HTR-8/SVneo (cell line): ENCODE measurements at regions not wholly inside any gene's neighbourhood (a gene's known extent, or its start where the extent isn't known, plus 50 kb on each side); places are given as distances from the start of the nearest gene placed in this dataset.
"Not testable (repeated sequence)": the region's sequence is repeated elsewhere in the genome, so short reads cannot be mapped to it uniquely, and the experiment has no call there.

ENCODE experiments used
- DNase-seq: peaks from one replicate; pipeline ENCODE4 v3.0.0; 2011; ENCODE audit warnings: low spot score, mixed read lengths; ENCODE audit not compliant: insufficient read length
- FAIRE-seq: peaks from 2 replicates; lab custom pipeline; 2011; peaks lifted over from hg19 to GRCh38; lab: Jason Lieb, UNC

DNA sequence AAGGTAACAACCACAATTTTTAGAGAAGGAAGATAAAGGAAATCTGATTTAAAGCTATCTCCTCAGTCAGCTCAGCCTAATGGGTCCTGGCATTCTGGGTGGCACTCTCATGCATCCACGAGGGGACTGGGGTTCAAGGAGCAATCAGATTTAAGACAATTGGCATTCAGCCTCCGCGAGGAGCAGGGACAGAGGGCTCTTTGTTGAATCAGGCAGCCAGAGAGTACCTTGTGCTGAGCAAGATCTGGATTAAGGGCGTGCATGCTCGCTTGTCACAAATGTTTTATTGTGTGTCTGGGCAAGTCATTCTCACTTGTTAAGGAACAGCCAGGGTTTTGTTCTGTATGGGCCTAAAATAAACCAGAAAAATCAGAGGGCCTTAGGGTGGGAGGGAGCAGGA, 475.3 kb upstream of the NRSN1 start:
- DNase-seq, result no peak
- FAIRE-seq, result no peak

DNA sequence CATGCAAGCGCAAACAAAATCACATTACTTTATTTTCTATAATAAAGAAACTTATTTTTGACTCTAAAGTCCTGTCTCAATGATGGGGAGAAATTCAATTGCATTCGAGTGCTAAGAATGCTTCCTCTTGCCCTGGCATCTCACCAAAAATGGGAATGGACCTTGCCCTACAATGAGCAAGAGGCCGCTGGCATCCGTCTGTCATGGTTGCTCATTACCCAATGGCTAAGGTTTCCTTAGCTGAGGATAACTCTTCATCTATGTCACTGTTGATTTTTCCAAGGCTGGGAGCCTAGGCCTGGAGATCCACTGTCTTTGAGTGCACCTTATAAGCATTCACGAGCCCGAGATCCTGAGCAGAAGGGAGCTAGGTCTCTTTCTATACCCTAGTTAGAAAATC, 471.3 kb upstream of the NRSN1 start:
- DNase-seq (no peak), FAIRE-seq (no peak)

DNA sequence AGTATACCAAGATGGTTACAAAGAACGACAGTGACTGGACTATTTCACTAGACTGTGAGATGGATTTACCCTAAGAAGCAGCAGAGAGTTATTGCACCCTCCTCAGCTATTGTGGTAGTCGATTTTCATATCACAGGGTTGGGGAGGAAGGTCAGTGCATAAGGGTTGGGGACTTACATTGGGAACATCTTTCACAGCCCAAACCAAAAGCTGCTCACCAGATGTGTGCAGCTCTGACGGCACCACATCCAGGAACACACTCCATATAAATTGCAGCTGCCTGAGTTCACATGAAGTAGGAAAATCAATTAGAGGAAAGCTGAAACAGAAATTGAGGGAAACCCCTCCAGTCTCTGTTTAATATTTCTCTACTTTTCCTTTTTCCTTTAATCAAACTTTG, 470.5 kb upstream of the NRSN1 start:
- DNase-seq (no peak), FAIRE-seq (no peak)

DNA sequence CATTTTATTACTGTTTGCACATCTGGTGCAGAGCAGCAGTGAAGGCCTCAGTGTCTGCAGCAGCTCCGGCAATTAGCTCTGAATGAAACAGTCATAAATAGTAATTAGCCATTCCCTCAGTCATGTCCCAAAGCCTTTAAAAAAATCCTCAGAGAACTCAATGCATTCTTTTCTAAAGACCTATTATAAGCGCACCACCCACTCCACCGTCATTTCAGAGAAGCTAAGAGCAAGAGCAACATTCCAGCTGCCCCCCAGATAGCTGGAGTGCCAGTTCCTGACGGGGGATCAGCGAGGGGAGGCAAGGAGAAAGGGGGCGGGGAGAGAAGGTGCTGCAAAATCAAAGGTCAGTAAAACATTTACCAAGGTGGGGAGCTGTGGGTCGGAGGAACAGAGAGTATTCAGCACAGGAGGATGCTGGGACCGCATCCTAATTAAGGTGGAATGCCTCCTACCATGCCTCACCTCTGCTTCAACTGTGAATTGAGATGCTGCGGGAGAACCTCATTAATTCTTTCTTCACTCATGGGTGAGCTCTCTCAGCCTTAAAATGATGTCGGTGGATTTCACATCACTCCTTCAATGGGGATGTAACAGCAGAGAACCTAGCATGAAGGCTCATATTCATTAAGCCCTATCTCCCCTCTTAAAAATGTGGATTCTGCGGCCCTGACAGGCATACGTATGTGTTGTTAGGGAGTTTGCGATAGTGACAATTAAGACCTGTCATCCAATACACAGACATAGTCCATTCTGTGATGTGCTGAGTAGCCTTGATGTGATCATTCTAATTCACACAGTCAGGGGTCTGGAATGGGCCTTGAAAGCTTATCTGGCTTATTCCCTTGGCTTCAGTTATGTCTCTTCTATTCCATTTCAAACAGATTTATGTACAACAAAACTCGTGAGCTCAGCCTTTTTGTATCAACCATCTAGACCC, 469.5 kb upstream of the NRSN1 start:
- FAIRE-seq, result no peak

DNA sequence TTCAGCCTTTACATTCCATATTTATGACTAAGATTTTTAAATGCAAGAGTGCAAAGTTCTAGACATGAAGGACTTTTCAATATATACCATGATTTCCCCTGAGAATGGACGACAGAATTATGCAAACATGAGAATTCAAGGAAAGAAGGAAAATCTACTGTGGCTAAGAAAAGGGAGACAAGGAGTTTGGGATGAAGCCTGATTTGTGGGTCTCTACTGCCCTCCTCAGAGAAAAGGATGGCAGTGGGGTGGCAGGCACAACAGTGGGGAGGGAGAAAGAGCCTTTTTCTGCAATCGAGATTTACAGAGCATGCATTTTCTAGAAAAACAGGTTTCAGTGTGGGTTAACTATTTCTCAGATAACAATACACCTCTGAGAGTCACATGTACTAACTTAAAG, 466.9 kb upstream of the NRSN1 start:
- DNase-seq (peak; percentile 4), FAIRE-seq (no peak)

More for the DNA sequence above, 469.5 kb upstream of the NRSN1 start:
- DNase-seq, result no peak

DNA sequence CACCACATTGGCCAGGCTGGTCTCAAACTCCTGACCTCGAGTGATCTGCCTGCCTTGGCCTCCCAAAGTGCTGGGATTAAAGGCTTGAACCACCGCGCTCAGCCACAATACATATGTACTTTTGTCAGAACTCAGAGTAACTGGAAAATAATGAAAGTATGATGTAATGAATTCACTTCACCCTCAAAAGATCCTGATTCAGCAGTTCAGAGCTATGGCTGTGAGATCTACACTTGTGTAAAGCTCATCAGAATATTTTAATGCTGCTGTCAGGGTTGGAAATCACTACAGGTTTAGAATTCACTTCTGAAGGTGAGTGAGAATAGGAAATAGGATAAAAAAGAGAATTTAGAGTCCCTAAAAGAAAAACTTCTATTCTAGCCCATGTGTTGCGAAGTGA, 464.5 kb upstream of the NRSN1 start:
- FAIRE-seq, result no peak
- DNase-seq, result no peak

DNA sequence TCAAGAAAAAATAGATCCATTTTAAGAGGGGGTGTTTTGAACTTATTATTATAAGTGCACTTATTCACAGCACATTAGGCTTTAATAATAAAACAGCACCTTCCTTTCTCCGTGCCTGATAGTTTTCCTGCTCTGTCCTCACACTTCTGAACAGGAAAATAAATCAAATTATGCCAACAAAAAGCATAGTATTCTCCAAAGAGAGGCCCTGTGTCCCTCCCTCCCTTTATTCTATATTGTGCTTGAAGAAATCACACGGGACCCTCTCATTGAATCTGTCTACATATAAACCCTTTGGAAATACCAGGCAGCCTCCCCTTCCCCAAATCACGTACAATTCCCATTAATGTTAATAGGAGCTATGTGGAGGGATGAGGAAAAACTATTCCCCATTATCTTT, 462.9 kb upstream of the NRSN1 start:
- FAIRE-seq, result no peak
- DNase-seq, result no peak

DNA sequence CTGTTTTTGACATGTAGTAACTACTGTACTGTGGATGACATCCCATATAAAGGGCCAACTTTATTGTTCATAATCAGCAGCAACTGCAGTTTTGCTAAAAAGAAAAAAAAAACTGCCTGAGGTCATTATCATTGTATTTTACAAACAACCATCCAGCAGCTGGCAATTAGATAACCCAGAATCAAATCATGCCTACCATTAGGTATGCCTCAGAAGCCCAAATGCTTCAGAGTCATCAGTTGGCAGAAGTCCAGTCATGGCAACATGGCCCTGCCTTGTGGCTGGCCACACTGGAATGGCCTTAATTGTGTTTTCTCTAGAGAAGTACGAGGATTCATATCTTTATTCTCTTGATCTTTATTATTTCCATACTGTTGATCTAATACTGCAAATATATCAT, 462.4 kb upstream of the NRSN1 start:
- FAIRE-seq, result no peak
- DNase-seq, result no peak

DNA sequence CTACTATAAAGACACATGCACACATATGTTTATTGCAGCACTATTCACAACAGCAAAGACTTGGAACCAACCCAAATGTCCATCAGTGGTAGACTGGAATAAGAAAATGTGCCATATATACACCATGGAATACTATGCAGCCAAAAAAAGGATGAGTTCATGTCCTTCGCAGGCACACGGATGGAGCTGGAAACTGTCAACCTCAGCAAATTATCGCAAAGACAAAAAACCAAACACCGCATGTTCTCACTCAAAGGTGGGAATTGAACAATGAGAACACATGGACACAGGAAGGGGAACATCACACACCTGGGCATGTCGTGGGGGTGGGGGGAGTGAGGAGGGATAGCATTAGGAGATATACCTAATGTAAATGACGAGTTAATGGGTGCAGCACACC, 460.1 kb upstream of the NRSN1 start:
- DNase-seq, FAIRE-seq: not testable (repeated sequence)

DNA sequence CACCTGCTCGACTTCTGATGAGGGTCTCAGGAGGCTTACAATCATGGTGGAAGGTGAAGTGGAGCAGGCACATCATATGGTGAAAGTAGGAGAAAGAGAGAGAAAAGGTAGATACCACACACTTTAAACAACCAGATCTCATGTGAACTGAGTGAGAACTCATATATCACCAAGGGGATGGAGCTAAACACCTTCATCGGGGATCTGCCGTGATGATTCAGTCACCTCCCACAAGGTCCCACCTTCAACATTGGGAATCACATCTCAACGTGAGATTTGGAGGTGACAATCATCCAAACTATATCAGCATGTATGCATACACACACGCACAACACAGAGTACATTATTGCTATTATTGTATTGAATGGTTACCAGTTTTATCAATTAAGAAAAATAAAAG, 453.3 kb upstream of the NRSN1 start:
- DNase-seq (no peak), FAIRE-seq (no peak)

DNA sequence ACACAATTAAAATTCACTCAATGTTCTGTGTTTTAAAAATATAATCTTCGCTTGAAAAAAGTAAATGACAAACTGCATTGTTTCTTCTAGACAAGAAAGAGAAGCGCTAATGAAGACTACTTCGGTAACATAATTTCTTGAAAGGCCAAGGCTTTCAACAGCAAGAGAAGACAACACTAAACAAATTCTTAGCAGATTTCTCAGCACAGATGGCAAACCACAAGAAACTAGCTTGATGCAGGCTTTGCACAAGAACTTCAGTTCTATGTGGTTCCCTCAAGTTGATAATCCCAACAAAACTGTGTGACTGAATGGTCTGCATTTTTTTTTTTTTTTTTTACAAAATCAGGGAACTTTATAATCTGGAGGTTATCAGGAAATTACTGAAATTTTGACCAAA, 447.4 kb upstream of the NRSN1 start:
- DNase-seq (no peak), FAIRE-seq (no peak)

DNA sequence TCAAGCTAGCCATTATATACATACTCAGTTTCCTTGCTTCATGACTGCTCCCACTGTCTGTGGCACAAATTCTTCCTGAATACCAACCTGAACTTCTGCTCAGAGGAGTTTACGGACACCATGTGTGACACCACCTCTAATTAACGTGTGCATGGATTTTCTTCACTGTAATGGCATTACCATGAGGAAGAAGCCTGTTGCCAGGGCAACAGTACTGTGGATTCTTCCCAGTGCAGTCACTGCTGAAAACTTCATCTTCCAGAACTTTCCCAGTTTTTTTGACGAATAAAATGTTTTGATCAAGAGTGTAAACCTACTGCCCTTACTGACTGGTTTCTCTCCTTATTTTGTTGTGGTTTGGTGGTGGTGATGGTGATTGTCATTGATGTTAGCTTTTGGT, 444.3 kb upstream of the NRSN1 start:
- FAIRE-seq, result no peak
- no peak for DNase-seq

DNA sequence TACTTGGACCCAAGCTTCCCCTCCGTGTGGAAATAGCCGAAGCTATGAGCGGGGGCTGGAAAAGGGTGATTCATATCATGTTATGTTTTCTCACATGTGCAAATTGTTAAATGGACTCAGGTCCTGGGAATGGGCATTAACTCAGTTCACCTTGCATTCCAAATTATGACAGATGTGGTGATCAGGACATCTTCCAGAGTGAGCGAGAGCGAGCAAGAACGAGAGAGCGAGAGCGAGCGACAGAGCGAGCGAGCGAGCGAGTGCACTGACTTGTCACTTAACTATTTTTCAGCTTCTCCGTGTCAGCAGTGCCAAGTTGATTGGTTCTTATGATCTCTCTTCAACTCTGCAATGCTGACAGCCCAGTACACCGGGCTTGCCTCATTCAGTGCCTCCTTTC, 437.4 kb upstream of the NRSN1 start:
- no peak for DNase-seq
- no peak for FAIRE-seq

DNA sequence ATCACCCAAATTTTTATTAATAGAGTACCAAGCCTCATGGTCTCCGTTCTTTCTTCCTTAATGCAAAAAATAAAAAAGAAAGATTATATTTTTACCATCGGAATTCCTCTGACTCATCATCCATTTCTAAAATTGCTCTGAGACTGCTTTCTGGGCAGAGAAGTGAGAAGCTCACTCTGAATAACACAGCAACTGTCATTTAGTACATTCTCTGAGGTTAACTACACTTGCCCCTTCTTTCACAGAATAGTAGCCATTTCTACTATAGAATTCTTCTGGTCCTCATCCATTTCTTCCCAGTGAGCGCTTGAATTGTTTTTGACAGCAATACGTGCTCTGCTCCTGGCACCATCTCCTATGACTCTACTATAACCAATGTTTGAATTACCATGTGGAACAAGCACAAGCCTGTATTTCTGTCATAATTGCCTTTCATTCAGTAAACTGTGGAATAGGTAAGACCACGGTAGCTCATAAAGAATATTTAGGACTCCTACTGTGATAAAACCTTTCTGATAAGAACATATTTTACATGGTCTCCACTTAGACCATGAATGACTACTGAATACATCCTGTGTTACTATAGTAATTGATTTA, 435.5 kb upstream of the NRSN1 start:
- DNase-seq, result no peak
- no peak for FAIRE-seq

DNA sequence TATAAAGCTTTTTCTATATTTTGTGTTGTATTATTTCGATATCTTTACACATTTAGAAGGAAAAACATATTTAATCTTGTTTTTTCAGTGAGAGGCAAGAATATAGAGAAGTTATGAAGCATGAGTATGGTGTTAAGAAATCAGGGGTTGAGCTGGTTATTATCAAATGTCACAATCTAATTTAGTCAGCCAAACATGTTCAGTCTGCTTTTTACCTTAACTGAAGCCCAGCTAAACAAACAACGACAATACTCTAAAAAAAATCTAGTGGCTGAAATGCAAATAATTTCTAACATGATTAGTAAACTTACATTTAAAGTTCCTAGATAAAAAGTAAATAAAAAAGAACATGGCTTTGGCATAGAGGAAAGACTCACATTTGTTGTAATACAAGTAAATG, 433.8 kb upstream of the NRSN1 start:
- no peak for FAIRE-seq
- DNase-seq, result no peak

DNA sequence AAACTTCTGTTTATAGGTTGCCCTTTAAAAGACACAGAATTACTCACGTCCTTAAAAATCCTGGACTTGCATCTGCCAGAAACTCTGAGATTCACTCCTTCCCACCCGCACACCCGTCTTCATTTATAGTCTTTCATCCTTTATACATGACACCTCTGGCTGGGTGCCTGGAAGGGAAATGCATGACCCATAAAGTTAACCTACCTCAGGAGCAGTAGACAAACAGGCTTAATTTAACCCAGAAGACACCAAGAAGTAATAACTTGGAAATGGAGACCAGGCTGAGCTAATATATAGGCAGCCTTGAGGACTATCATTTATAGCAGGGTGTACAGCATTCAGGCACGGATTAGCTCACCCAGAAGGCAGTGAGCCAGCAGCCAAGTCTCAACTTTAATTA, 429.0 kb upstream of the NRSN1 start:
- DNase-seq (no peak), FAIRE-seq (no peak)

DNA sequence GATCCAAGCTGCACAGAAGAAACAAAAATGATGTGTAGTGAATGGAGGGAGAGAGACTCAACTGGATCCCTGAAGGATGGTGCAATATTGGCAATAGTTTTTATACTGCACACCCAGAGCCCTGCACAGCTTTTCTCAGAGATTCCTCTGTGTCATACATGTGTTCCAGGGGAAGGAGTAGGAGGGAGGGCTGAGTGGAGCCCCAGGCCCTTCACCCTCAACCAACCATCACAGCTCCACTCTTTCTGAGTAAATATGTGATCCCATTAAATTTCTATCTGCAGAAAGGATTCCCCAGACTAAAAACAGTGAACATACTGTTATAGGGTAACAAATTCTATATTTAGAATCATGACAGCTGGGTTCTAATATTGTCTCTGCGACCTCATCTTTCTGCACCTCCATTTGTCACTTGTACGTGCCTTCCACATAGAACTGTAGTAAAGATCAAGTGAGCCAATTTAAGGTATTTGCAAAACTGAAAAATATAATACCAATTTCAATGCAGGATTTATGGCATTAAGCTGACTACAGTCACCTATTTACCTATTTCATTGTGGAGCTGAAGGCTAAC, 421.4 kb upstream of the NRSN1 start:
- DNase-seq, result no peak
- FAIRE-seq, result no peak

DNA sequence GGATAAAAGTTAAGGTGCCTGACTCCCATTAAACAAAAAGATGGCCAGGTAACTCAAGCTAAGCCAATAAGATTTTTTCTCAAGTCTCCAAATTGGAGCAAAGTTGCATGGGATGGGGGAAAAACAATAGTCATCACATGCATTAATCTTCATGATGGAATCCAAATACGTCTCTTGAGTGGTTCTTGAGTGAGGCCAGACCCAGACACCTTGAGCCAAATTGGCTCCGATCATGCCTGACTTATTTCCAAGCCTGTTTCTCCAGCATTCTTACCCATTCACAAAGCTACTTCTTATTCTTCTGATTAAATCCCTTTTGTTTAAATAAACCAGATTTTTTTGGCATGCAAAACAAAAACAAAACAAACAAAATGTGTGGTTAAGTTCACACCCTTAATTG, 420.3 kb upstream of the NRSN1 start:
- FAIRE-seq, result no peak

DNA sequence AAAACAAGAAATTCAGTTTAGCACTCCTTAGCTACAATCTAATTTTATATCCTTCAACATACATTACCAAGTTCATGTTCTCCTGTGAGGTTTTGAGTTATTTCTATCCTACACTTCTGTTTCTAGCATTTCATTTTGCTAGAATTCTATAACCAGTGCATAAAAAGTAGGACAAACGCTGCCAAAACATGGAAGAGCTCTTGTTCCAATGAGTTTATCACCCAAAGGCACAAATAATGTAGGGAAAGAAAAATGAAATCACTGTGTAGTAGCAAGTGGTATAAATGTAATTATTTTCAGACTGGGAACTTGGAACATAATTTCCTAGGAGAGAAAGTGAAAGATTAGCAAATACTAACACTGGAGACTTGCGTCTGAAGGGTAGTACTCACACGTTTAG, 413.3 kb upstream of the NRSN1 start:
- DNase-seq (no peak), FAIRE-seq (no peak)

More for the DNA sequence above, 420.3 kb upstream of the NRSN1 start:
- DNase-seq, result no peak

DNA sequence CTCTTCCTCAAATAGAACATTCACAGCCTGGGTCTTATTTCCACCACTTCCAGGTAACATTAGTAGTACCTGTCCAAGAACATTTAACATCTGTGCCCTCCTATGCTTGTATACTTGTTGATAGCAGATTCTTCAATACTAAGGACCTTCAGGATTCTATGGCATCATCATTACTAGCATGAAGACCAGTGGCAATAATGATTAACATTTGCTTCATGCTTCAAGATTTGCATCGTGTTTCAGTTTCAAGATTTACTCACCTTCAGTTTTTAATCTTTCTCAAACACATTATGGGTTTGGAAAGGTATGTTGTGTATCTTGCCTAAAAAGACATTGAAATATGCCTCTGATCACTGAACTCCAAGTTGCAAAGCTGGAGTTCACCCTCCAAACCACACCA, 412.8 kb upstream of the NRSN1 start:
- FAIRE-seq, result no peak

DNA sequence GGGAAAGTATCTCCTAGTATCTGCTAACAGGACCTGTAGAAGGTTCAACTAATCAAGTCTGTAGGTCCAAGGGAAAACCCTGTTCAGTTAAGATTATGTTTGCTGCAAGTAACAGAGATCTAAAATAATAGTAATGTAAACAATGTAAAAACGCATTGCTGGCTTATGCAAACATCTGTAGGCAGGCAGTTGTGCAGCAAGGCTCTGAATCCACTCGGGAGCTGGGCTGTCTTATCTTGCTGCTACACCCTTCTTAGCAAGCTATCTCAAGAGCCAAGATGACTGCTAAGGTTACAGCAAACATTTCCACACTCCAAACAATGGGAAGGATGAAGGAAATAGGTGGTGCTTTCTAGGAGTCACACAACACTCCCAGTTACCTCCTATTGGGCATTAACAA, 397.3 kb upstream of the NRSN1 start:
- FAIRE-seq, result no peak
- no peak for DNase-seq

More for the DNA sequence above, 412.8 kb upstream of the NRSN1 start:
- no peak for DNase-seq
